GM19351 (cell line): ENCODE measurements at regions not wholly inside any gene's neighbourhood (a gene's known extent, or its start where the extent isn't known, plus 50 kb on each side); places are given as distances from the start of the nearest gene placed in this dataset.
"Not testable (repeated sequence)": the region's sequence is repeated elsewhere in the genome, so short reads cannot be mapped to it uniquely, and the experiment has no call there.

ENCODE experiments used
- ATAC-seq: cut with Tn5 transposase; IDR thresholded peaks from one replicate; pipeline ENCODE4 v1.9.1; 2021; ENCODE audit warnings: mild to moderate bottlenecking, moderate library complexity; ENCODE audit not compliant: unreplicated experiment

DNA sequence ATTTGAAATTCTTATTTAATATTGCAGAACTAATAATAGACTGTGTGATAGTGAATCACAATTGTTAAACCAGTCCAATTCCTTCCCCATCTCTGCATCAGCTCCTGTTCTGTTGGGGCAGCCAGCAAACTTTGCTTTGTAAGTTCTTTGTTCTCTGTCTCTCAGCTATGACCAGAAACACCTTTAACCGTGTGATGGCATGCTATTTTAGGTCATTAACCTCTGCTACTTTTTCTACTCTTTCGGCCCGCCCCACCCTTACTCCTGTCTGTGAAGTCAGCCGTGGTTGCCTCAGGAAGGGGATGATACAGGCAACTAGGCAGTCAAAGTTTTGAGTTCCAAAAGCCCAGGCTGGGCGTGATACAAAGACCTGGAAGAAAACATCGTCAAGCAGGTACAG is 51.3 kb upstream of the EGFL6 start:
- ATAC-seq: no peak

GRCh38 chrX:13515211-13515930 is 54.0 kb upstream of the EGFL6 start:
- no peak for ATAC-seq

DNA sequence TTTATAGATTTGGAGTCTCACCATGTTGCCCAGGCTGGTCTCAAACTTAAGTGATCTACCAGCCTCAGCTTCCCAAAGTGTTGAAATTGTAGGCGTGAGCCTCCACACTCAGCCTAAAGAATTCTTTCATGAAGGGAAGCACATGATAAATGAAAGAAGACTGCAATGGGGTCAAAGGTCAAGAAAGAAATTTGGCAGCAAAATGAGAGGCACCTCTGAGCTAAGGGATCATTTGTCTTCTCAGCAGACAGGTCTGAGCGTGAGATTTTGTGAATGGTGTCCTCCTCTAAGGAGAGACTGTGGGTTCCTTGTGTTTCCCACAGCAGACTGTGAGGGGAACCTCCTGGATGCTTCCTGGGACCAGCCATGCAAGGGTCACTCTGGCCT is 57.5 kb upstream of the EGFL6 start:
- no peak for ATAC-seq

DNA sequence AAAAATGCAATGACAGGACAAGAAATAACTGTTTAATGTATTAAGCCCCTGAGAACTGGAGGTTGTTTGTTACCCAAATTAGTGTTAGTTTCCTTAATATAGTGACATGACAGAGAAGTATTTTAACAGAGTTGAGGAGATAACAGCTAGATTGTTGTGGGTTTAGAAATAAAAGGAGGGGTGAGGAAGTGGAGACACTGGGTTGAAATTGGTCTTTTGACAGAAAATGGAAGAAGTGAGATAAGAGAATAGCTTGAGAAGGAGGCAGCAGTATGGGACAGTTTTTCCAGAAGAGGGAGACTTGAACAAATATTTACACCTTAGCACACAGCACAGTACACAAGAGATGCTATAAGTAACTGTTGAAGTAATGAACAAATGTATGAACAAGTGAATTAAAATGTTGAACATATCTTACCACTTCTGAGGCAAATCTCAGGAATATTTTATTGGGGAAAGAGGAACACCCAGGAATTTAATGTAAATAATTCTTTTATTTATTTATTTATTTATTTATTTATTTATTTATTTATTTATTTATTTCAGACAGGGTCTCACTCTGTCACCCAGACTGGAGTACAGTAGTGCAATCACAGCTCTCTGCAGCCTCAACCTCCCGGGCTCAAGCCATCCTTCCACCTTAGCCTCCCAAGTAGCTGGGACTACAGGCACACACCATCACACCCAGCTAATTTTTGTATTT is 58.0 kb upstream of the EGFL6 start:
- no peak for ATAC-seq

GRCh38 chrX:13507893-13508292 is 61.5 kb upstream of the EGFL6 start:
- no peak for ATAC-seq

GRCh38 chrX:13506574-13506973 is 62.8 kb upstream of the EGFL6 start:
- no peak for ATAC-seq

DNA sequence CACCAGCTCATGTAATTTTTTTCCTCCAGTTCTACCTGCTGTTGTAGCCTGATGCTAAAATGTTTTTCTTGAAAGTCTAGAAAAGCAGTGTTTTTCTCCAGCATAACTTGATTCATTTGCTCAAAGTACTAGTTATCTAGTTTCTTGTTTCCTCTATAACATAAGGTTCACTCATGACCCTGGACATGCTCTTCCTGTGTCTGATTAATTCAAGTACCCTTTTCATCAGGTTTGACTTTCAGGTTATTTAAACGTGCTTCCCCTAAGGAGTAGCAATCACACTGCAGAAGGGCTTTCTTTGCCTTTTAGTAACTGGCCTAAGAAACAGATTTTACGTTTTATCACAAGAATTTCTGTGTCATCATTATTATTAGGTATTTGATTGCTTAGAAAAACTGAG is 66.8 kb upstream of the EGFL6 start:
- ATAC-seq: no peak

DNA sequence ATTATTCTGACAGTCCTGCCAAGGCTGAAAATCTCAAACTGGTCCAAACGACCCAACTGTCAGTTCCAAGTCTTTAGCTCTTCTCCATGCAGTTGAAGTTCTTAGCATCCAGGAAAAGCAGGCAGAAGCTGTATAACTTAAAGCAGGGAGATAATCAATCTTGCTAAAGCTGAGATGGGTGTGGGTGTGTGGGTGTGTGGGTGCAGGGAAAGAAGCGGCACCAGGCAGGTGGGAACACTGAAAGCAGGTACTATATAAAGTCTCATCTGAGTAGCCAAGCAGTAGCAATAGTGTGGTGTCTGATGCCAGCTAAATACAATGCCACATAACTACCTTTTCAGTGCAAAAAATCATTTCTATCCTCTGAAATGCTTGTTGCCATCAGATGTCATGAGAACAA is 69.7 kb upstream of the EGFL6 start:
- ATAC-seq: no peak

GRCh38 chrX:13498238-13498637 is 71.2 kb upstream of the EGFL6 start:
- no peak for ATAC-seq

- ATAC-seq: no peak
Measured at GRCh38 chrX:13495232-13495631, 74.2 kb upstream of the EGFL6 start.

- ATAC-seq: no peak
Measured at GRCh38 chrX:13494562-13494961, 74.8 kb upstream of the EGFL6 start.

- ATAC-seq: no peak
Measured at GRCh38 chrX:13493659-13494058, 75.7 kb upstream of the EGFL6 start.

- ATAC-seq: no peak
Measured at GRCh38 chrX:13492286-13492685, 77.1 kb upstream of the EGFL6 start.

- no peak for ATAC-seq
Measured at GRCh38 chrX:13491061-13491460, 78.3 kb upstream of the EGFL6 start.

DNA sequence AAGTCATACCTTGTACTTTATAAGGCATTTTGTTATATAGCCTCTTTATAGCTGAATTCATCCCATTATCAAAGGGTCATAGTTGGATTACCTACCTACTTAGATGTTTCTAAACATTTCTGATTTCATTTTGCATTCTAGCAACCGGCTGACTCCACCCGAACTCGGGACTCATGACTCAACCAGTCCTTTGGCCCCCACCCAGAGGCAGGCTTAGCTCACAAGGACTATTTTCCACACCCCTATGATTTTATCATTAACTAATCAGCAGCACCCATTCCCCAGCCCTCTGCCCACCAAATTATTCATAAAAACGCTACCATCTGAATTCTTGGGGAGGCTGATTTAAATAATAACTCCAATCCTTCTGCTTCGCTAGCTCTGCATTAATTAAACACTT is 79.9 kb upstream of the EGFL6 start:
- no peak for ATAC-seq

DNA sequence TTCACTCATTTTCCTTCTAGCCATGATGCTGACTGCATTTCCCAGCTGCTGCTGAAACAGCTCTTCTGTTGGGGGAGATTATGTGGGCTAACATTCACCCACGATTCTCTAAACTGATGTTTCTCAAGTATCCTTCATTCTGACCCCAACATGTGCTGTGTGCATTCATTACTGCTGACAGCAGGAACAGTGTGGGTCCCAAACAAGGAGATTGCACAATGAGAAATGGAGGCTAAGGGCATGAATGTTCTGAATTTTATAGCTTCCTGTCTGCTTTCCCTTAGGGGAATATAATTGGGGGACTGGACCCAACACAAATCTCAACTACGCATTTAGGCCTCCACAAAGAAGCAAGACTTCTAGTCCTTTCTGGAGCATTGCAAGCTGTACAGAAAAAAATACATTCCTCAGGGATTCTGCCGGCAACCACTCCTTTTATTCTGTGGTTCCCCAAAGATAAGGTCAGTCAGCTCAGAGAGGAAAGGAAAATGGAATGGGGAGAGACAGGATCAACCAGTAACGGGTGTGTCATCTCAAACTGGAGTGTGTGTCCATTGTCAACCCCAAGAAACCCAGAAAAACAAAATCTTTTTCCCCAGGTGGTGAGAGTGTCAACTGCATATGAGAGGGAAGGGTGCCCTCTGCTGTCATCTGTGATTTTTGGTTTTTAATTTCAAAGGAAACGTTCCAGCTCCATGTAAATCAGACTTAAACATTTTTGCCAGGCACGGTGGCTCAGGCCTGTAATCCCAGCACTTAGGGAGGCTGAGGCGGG is 81.5 kb upstream of the EGFL6 start:
- peak; percentile 66 for ATAC-seq

DNA sequence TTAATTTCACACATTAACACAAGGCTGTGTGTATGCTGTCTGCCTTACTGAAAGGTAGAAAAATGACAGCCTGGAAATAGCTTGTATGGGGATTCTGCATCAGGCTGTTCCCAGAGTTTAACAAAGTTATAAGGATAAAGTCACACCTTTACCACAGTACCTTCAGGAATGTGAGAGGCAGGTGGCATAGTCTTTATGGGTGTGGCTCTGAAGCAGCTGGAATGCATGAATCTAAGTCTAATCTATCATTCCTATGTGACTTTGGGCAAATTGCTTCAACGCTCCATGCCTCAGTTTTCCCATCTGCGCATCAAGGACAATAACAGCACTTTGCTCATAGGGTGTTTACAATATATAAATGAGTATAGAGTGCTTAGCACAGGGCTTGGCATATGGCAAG is 84.2 kb upstream of the EGFL6 start:
- ATAC-seq: no peak

DNA sequence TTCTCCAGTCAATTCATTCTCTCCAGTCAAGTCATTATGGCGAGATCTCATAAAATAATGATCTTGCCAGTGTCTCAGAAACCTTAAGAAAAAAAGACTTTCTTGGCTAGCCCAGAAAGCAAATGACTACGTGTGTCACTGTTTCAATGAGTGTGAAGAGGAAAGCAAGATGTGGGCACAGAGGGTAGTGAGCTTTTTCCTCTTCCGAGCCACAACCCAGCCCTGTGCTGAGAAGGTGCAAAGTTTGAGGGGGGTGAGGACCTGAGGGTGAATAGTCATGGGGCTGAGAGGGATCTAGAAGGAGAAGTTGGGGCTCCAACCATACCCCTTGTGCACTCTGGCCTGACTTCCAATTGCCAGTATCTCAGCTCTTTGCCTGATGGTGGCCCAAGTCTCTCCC is 85.6 kb upstream of the EGFL6 start:
- ATAC-seq: no peak

DNA sequence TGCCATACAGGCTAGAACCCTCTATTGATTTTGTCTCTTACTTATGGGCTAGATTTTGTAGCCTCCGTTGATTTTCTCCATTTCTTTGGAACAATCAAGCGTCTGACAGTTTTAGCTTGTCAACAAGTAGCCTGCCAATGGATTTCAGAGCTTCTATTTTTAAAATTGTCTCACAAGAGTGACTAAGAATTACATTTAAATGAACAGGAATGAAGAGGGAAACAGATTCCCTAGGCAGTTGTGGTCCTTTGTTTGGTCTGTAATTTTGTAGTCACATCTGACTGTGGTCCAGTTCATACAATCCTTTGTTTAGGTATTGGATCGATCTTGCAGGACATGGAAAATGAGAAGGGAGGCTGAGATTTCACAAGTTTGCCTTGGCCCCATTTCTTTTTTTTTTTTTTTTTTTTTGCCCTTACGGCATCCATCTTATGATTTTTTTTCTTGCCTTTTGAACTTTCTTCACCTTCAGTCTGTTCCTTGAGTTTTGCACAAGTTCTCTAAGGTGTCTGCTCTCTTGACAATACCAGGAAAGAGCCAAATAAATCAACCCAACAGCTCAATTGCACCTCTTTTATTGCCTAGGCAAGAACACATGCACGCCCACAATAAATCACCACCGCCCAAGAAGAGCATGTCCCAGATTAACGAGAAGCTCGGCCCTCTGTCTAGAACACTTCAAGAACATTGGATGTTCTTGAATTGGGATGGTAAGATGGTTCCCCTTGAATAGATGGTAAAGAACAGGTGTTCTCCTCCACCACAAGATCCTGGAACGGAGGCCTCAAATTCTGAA is 86.5 kb upstream of the EGFL6 start:
- ATAC-seq: no peak

- ATAC-seq: not testable (repeated sequence)
Measured at GRCh38 chrX:13480780-13481179, 88.6 kb upstream of the EGFL6 start.

DNA sequence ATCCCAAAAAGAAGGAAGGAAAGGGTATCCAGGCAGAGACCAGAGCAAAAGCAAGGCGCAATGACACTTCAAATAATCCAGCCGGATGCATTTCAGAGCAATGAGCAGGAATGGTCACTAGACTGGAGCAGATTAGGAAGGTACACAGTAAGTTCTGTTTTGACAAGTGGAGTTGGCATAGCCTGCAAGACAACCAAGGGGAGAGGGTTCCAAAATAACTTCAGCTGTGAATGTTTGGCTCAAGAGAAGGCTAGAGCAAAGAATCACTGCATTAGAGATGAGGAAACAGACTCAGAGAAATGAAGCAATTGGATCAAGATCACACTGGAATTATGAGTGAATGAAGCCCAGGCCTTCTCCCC is 90.0 kb upstream of the EGFL6 start:
- ATAC-seq: no peak
